ENCODE measurements at regions not wholly inside any gene's neighbourhood (a gene's known extent, or its start where the extent isn't known, plus 50 kb on each side); places are given as distances from the start of the nearest gene placed in this dataset.

DNA sequence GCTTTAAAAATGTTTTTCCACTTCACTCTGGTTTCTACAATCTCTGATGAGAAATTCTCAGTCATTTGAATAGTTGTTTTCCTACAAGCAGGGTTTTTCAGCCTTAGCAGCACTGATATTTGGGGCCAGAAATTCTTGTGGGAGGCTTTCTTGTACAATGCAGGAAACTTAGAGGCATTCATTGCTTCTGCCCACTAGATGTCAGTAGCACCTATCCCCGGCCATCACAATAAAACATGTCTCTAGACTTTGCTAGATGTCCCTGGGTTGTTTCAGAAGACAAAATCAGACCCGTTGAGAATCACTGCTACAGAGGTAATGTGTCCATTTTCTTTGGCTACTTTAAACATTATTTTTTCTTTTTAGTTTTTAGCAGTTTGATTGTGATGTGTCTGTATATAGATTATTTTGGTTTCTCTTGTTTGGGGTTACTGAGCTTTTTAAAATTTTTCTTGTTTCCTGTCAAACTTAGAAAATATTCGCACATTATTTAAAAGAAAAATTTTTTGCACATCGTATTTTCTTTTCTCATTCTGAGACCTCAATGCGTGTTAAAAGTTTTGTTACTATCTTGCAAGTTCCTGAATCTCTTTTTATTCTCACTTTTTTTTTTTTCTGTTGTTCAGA lies 60.8 kb upstream of the CCDC179 start:
- TF ChIP-seq, protein P1, sequence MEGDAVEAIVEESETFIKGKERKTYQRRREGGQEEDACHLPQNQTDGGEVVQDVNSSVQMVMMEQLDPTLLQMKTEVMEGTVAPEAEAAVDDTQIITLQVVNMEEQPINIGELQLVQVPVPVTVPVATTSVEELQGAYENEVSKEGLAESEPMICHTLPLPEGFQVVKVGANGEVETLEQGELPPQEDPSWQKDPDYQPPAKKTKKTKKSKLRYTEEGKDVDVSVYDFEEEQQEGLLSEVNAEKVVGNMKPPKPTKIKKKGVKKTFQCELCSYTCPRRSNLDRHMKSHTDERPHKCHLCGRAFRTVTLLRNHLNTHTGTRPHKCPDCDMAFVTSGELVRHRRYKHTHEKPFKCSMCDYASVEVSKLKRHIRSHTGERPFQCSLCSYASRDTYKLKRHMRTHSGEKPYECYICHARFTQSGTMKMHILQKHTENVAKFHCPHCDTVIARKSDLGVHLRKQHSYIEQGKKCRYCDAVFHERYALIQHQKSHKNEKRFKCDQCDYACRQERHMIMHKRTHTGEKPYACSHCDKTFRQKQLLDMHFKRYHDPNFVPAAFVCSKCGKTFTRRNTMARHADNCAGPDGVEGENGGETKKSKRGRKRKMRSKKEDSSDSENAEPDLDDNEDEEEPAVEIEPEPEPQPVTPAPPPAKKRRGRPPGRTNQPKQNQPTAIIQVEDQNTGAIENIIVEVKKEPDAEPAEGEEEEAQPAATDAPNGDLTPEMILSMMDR (optimal IDR thresholded peaks at IDR 0.05 in 1 of 3, IDR thresholded peaks at IDR 0.05 in 1 of 3, conservative IDR thresholded peaks at IDR 0.05 in 1 of 3; ENCODE audit: extremely low read depth in 1 of 3, insufficient read depth in 2 of 3, low read length in 3 of 3) = peak; percentile 47 to 75 (median 56)
- no peak for TF ChIP-seq EZH2 (IDR thresholded peaks at IDR 0.05; ENCODE audit: low read length)
